ENCODE measurements at regions not wholly inside any gene's neighbourhood (a gene's known extent, or its start where the extent isn't known, plus 50 kb on each side); places are given as distances from the start of the nearest gene placed in this dataset.

GRCh38 chr4:176548571-176548970, 228.8 kb downstream of the SPCS3 start:
- Histone ChIP-seq H3K27ac (replicated peaks) (no peak overlapping the region), H3K4me3 (replicated peaks; ENCODE audit: insufficient read depth, low read length) (no peak overlapping the region), H3K27me3 (ENCODE audit: insufficient read depth, poor library complexity, severe bottlenecking) (peaks cover 2% of the 10 kb centered on the region)
- DNase-seq (ENCODE audit: low read depth in 1 of 2, low spot score in 1 of 2): no peak
- TF ChIP-seq, protein P1, sequence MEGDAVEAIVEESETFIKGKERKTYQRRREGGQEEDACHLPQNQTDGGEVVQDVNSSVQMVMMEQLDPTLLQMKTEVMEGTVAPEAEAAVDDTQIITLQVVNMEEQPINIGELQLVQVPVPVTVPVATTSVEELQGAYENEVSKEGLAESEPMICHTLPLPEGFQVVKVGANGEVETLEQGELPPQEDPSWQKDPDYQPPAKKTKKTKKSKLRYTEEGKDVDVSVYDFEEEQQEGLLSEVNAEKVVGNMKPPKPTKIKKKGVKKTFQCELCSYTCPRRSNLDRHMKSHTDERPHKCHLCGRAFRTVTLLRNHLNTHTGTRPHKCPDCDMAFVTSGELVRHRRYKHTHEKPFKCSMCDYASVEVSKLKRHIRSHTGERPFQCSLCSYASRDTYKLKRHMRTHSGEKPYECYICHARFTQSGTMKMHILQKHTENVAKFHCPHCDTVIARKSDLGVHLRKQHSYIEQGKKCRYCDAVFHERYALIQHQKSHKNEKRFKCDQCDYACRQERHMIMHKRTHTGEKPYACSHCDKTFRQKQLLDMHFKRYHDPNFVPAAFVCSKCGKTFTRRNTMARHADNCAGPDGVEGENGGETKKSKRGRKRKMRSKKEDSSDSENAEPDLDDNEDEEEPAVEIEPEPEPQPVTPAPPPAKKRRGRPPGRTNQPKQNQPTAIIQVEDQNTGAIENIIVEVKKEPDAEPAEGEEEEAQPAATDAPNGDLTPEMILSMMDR (IDR thresholded peaks at IDR 0.05; ENCODE audit: insufficient read depth, low read length): no peak
- TF ChIP-seq POLR2AphosphoS5 (IDR thresholded peaks at IDR 0.05; ENCODE audit: low read depth) (no peak), REST (IDR thresholded peaks at IDR 0.05; ENCODE audit: insufficient replicate concordance, low read depth) (no peak), SPI1 (IDR thresholded peaks at IDR 0.05; ENCODE audit: borderline replicate concordance, low read depth) (no peak), GABPA (IDR thresholded peaks at IDR 0.05; ENCODE audit: low read depth) (no peak)

DNA sequence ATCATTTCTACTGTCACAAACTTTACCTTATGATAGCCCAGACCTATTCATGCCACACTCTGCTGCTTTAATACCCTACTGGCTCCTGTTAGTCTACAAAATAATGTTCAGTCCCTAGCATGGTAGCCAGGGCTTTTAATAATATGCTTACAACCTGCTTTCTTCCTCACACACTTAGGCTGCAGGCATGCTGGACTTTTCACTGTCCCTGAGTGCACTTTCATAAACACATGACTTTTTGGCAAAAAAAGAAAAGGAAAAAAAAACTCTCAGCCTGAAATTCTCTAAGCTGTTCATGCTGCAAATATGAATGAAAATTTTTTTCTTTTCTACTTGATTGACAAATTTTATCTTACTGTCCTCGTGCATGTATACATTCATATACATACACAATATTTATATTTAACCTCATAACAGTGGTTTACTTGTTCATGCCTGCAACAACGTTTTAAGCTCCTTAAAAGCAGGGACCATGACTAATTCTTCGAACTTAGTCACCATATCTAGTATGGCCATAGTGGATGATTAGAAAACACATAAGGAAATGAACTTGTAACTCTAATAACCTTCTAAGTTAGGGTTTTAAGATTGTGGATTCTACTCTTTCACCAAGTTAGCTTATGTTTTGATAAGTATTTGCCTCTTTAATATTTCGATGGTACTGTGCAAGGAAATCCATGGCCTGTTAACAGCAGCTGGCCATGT, 229.5 kb downstream of the SPCS3 start:
- TF ChIP-seq POLR2AphosphoS5 (IDR thresholded peaks at IDR 0.05; ENCODE audit: low read depth) (no peak), GABPA (IDR thresholded peaks at IDR 0.05; ENCODE audit: low read depth) (no peak), SPI1 (IDR thresholded peaks at IDR 0.05; ENCODE audit: borderline replicate concordance, low read depth) (no peak), REST (IDR thresholded peaks at IDR 0.05; ENCODE audit: insufficient replicate concordance, low read depth) (no peak)
- TF ChIP-seq, protein P1 (IDR thresholded peaks at IDR 0.05; ENCODE audit: insufficient read depth, low read length): no peak
- Histone ChIP-seq H3K27me3 (ENCODE audit: insufficient read depth, poor library complexity, severe bottlenecking) (peaks cover 2% of the 10 kb centered on the region), H3K27ac (replicated peaks) (no peak overlapping the region), H3K4me3 (replicated peaks; ENCODE audit: insufficient read depth, low read length) (no peak overlapping the region)
- no peak for DNase-seq (ENCODE audit: low read depth in 1 of 2, low spot score in 1 of 2)

DNA sequence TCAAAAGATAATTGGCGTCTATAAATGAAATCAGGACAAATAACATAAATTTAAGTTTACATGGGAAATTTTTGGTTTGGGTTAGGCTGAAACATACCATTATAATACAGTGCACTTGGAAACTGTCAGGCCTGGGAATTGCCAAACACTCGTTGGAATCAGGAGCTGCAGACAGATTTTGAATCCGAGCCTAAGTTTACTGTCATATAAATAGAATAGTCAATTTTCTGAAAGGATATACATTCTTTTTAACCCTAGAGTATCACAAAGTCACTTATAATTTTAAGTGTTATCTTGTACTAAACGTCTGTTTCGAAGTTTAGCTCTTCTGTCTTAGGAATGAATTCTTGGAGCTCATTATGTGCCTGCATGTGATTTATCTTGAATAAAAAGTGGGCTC, 234.1 kb downstream of the VEGFC start:
- Histone ChIP-seq H3K27ac (replicated peaks) (no peak overlapping the region), H3K4me3 (replicated peaks; ENCODE audit: insufficient read depth, low read length) (no peak overlapping the region), H3K27me3 (ENCODE audit: insufficient read depth, poor library complexity, severe bottlenecking) (peaks cover 2% of the 10 kb centered on the region)
- DNase-seq (ENCODE audit: low read depth in 1 of 2, low spot score in 1 of 2): no peak
- TF ChIP-seq REST (IDR thresholded peaks at IDR 0.05; ENCODE audit: insufficient replicate concordance, low read depth) (no peak), GABPA (IDR thresholded peaks at IDR 0.05; ENCODE audit: low read depth) (no peak), SPI1 (IDR thresholded peaks at IDR 0.05; ENCODE audit: borderline replicate concordance, low read depth) (no peak), POLR2AphosphoS5 (IDR thresholded peaks at IDR 0.05; ENCODE audit: low read depth) (no peak)
- TF ChIP-seq, protein P1 (IDR thresholded peaks at IDR 0.05; ENCODE audit: insufficient read depth, low read length): no peak
